ENCODE measurements at regions not wholly inside any gene's neighbourhood (a gene's known extent, or its start where the extent isn't known, plus 50 kb on each side); places are given as distances from the start of the nearest gene placed in this dataset.

DNA sequence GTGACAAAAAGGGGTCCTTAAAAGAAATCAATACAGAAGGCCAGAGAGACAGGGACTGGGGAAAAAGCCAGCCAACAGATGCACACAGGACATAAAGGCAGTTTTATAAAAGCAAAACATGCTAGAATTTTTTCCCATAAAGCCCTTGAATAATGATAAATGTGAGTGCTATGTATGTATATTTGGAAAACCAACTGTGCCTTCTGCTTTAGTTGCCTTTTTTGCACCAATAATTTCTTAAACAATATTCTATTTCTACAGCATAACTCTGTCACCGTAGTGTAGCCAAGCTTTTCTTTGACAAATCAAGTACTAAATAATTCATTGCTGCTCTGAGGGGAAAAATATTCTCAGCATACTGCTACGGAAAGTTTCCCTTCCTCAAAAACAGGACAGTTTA is 730.6 kb upstream of the NRSN1 start:
- no peak for DNase-seq

- no peak for DNase-seq
Observed at GRCh38 chr6:23396949-23397348, 729.1 kb upstream of the NRSN1 start.

DNA sequence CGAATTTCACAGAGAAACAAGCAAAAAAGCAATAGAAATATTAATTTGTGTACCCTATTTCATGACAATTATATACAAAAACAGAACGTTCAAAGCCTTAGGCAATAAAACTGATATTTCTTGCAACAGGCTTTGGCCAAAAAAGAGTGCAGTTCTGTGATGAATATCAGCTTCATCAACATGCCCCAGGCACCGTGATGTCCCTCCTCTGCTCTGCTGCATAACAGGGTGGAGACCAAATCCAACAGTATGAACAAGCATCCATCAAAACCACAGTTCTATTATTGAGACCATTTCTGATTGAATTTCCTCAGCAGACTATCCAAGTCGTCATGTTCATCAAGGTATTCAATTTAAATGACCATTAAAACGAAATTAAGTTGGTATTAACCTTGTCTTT is 722.6 kb upstream of the NRSN1 start:
- DNase-seq: no peak

GRCh38 chr6:23409531-23409930 is 716.5 kb upstream of the NRSN1 start:
- no peak for DNase-seq

GRCh38 chr6:23410439-23410838 is 715.6 kb upstream of the NRSN1 start:
- DNase-seq: no peak

DNA sequence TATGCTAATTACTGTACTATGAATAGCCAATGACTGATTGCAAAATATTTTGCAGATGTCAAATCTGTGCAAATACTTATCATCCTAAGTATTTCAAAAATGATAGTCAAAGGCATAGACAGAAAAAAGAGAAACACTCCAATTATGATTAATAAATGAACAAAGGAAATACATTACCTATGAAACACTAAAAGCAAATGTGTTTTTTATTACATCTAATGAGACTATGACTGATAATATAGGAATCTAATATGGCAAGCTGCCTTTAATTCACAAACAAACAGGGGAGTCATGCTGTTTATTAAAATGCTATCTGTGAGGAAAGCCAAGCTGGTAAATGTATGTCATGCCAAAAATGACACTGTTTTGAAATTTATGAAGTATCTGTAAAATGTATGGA is 713.2 kb upstream of the NRSN1 start:
- no peak for DNase-seq

DNA sequence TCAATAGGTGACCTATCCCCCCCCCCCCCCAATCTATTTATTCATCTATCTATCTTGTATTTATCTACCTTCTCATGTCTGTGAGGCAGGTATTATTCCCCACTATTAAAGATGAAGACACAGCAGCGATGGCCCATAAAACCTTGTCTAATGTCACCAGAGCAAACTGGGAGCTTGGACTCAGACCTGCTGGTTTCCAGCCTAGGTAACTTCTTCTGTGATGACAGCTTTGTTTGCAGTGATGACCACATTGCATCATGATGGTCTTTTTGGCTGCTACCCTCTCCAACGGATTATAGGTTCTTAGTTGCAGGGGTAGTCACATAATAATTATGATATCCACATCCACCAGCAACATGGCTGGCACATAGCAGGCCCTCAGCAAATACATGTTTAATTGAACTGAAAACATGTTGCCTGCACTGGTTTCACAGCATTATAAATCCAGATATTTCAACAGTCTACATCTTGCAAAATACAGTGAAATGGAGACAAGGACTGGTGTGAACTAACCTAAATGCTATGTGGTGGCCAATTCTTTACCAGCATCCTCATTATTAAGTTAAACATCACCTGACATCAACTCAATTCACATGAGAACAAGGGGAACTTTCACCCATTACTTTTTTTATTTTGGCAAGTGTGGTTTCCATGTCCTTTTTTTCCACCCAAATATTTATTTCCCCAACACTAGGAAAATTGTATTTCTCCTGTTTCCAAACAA is 712.5 kb upstream of the NRSN1 start:
- no peak for DNase-seq

- no peak for DNase-seq
Observed at GRCh38 chr6:23414051-23414445, 712.0 kb upstream of the NRSN1 start.

DNA sequence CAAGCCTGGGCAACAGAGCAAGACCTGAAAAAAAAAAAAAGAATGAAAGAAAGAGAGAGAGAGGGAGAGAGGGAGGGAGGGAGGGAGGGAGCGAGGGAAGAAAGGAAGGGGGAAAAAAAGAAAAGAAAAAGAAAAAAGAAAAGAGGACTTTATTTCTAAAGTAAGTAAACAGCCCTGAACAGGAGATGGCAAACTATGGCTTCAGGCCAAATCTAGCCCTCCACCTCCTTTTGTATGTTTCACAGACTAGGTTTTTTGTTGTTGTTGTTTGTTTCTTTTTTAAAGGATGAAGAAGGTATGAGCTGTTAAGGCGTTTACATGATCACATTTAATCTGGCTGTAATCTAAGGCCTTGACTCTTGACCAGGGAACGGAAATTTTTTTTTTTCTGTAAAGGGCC is 711.1 kb upstream of the NRSN1 start:
- DNase-seq: no peak

- DNase-seq: no peak
Observed at GRCh38 chr6:23415819-23416427, 710.1 kb upstream of the NRSN1 start.

GRCh38 chr6:23417133-23417532 is 708.9 kb upstream of the NRSN1 start:
- no peak for DNase-seq

- no peak for DNase-seq
Observed at GRCh38 chr6:23418095-23418494, 707.9 kb upstream of the NRSN1 start.

- no peak for DNase-seq
Observed at GRCh38 chr6:23419046-23419445, 707.0 kb upstream of the NRSN1 start.

GRCh38 chr6:23420659-23421350 is 705.2 kb upstream of the NRSN1 start:
- no peak for DNase-seq

- DNase-seq: no peak
Observed at GRCh38 chr6:23424584-23424983, 701.4 kb upstream of the NRSN1 start.

GRCh38 chr6:23435126-23435525 is 690.9 kb upstream of the NRSN1 start:
- DNase-seq: no peak

DNA sequence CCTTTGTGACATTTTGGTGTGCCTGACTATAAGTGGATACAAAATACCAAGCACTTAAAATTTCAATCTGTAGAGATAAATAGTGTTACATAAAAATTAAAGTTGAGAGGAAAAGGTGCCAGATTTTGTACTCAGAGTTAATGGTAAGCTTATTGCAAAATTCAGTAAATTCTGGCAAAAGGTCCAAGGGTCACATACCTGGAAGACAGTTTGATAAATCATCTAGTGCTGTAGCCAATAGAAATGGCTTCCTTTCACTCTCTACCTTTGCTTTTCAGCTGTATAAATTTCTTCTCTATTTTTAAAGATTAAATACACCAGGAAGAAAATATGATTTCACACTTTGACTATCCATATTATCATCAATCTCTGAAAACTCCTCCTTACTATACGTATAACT is 690.2 kb upstream of the NRSN1 start:
- no peak for DNase-seq

GRCh38 chr6:23441808-23442461 is 684.1 kb upstream of the NRSN1 start:
- no peak for DNase-seq

- DNase-seq: no peak
Observed at GRCh38 chr6:23445157-23445710, 680.8 kb upstream of the NRSN1 start.

DNA sequence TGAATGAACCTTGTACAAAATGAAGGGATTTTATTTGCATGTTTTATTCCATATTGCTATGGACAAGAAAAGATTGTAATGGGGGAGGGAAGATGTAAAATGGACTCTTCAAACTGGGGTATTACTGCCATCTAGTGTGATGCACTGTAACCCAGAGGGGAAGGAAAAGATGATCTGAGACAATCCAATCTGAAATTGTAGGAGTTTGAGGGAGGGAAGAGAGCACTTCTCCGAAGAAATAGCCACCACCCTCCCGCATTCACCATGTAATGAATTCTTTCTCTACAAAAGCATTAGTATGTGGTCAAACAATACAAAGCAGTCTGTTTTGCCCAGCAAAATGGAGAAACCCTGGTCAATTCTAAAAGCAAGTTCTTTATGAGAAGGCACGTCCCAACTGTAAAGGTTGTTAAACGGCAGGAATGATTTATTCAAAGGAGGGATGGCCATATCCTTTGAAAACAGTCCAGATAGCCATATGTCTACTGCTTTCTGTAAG is 679.5 kb upstream of the NRSN1 start:
- DNase-seq: peak; percentile 65

DNA sequence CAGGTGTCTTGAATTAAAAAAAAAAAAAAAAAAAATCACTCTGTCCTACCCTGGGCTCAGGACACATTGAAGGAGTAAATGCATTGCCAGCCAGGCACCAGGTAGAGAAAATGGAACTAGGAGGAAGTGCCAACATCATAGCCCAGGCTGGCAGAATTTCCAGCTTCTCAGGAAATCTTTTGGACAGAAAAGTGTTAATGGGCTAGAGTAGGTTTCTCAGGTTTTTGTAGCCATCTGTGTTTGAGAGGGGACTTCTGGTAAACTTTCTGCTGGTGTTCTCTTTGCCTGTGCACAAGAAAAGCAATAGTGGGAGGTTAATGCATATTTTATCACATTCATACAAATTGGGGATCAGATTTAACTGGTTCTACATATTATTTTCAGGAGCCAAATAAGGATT is 678.3 kb upstream of the NRSN1 start:
- DNase-seq: no peak

DNA sequence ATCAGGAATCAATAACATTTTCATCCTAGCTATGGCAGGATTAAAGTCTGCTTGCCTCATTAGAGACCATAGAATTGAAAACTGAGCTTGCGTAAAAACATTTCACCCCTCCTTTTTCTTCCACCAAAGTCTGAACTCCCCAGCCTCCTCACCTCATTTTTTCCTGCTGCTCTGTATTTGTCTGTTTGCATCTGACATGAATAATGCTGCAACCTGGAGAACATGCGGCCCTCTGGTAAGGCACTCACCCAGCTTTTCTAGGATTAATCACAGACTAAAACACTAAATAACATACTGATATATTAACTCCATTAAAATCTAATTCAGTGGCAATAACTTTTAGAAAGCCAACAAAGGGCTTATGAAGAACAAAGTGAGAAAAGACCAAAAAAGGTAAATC is 677.7 kb upstream of the NRSN1 start:
- no peak for DNase-seq
